DND-41 (cell line): ENCODE measurements at regions not wholly inside any gene's neighbourhood (a gene's known extent, or its start where the extent isn't known, plus 50 kb on each side); places are given as distances from the start of the nearest gene placed in this dataset.

Experiments
- ATAC-seq: fragments of 200-7000 bp; cut with Tn5 transposase; 3 replicates; pipeline ENCODE4 v1.9.1; 2021; ENCODE audit warnings: low read depth; ENCODE audit not compliant: insufficient read depth
- DNase-seq: peaks from one replicate; pipeline ENCODE4 v3.0.0-alpha.2; 2020
- H2AFZ ChIP-seq: 2 replicates; pipeline ENCODE4 v1.6.0; 2012; ENCODE audit warnings: low read depth, low read length
- H3K27ac ChIP-seq: 2 replicates; pipeline ENCODE4 v1.5.1; 2012; ENCODE audit warnings: low read length, inconsistent platforms
- H3K27me3 ChIP-seq: fragments of 200-600 bp; sonication (generic); 2 replicates; pipeline ENCODE4 v1.6.0; 2012; ENCODE audit warnings: low read length, mild to moderate bottlenecking, inconsistent platforms; ENCODE audit not compliant: insufficient read depth, poor library complexity
- H3K36me3 ChIP-seq: 2 replicates; pipeline ENCODE4 v1.5.1; 2012; ENCODE audit warnings: low read length, inconsistent platforms; ENCODE audit not compliant: insufficient read depth
- H3K4me1 ChIP-seq: 2 replicates; pipeline ENCODE4 v1.5.1; 2012; ENCODE audit warnings: mild to moderate bottlenecking, low read length; ENCODE audit not compliant: insufficient read depth
- H3K4me2 ChIP-seq: 2 replicates; pipeline ENCODE4 v1.6.0; 2012; ENCODE audit warnings: mild to moderate bottlenecking, moderate library complexity, low read length, inconsistent platforms; ENCODE audit not compliant: insufficient read depth
- H3K4me3 ChIP-seq, 2 experiments: fragments of 200-600 bp in 1 of 2; shearing (Covaris generic) in 1 of 2; 2 replicates each; pipeline ENCODE4 v1.5.1; 2012 to 2016; ENCODE audit warnings: inconsistent platforms in 2 of 2, low read length in 2 of 2, mild to moderate bottlenecking in 2 of 2, low read depth in 1 of 2, moderate library complexity in 1 of 2
- H3K79me2 ChIP-seq: 2 replicates; pipeline ENCODE4 v1.6.0; 2012; ENCODE audit warnings: low read length, inconsistent platforms; ENCODE audit not compliant: insufficient read depth
- H3K9ac ChIP-seq: 2 replicates; pipeline ENCODE4 v1.6.0; 2012; ENCODE audit warnings: low read depth, mild to moderate bottlenecking, inconsistent platforms, low read length, moderate library complexity
- H3K9me3 ChIP-seq: 2 replicates; pipeline ENCODE4 v1.5.1; 2012; ENCODE audit warnings: low read length, moderate library complexity, mild to moderate bottlenecking, inconsistent platforms; ENCODE audit not compliant: insufficient read depth, severe bottlenecking
- H4K20me1 ChIP-seq: 2 replicates; pipeline ENCODE4 v1.6.0; 2012; ENCODE audit warnings: low read length; ENCODE audit not compliant: insufficient read depth
- EZH2 ChIP-seq: IDR thresholded peaks from 3 replicates; pipeline ENCODE4 v1.6.1; 2012; ENCODE audit warnings: borderline replicate concordance, low read depth, mild to moderate bottlenecking, moderate library complexity, low read length, inconsistent platforms; ENCODE audit not compliant: severe bottlenecking
- TF ChIP-seq, protein P1 (sequence below): IDR thresholded peaks from 2 replicates; pipeline ENCODE4 v1.5.1; 2012; ENCODE audit warnings: borderline replicate concordance, low read length, moderate library complexity, mild to moderate bottlenecking; ENCODE audit not compliant: poor library complexity, severe bottlenecking; ENCODE audit errors: extremely low read depth

DNA sequence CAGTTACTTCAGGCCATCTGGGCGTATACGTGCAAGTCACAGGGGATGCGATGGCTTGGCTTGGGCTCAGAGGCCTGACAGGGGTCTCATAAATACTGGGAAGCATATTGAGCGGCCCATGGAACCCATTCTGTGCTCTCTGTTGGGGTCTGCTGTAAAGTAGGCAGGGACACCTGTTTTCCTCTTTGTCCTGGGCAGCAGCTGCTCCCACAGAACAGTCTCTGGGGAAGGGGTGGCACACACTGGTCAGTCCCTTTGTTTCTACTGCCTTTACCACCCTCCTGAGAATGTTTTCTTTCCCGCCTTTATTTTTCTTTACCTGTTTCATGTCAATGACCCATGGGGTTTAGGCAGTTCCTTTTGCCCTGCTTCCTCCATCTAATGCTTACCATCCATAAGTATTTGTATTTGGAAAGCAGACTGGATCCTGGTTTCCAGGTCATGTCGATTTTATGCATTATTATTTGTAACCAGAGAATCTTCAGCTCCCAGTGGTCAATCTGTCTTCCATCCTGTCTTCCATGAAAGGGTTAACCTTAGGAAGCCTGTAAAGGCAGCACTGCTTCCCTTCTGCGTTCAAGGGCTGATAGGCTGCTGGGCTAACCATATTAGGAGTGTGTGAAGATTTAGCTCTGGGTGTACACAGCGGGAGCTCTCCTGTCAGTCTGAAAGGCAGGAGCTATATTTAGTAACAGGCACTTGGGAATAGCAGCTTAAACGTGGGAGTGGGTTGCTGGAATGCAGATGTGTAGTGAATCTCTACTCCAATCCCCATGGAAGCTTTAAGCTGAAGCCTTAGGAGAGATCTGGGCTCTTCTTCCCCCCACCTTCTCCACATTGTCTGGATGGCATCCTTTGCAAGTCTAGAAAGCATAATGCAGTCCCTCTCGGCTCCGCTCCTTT lies 124.0 kb downstream of the DYRK2 start:
- H4K20me1 ChIP-seq: no peaks in the 10 kb centered on the region
- H3K4me1 ChIP-seq: no peaks in the 10 kb centered on the region
- DNase-seq: no peak
- H2AFZ ChIP-seq: no peak overlapping the region
- no peak overlapping the region for H3K9ac ChIP-seq
- no peaks in the 10 kb centered on the region for H3K36me3 ChIP-seq
- no peak overlapping the region for H3K4me2 ChIP-seq
- ATAC-seq: no peak
- no peaks in the 10 kb centered on the region for H3K27me3 ChIP-seq
- no peak for TF ChIP-seq EZH2
- TF ChIP-seq, protein P1, sequence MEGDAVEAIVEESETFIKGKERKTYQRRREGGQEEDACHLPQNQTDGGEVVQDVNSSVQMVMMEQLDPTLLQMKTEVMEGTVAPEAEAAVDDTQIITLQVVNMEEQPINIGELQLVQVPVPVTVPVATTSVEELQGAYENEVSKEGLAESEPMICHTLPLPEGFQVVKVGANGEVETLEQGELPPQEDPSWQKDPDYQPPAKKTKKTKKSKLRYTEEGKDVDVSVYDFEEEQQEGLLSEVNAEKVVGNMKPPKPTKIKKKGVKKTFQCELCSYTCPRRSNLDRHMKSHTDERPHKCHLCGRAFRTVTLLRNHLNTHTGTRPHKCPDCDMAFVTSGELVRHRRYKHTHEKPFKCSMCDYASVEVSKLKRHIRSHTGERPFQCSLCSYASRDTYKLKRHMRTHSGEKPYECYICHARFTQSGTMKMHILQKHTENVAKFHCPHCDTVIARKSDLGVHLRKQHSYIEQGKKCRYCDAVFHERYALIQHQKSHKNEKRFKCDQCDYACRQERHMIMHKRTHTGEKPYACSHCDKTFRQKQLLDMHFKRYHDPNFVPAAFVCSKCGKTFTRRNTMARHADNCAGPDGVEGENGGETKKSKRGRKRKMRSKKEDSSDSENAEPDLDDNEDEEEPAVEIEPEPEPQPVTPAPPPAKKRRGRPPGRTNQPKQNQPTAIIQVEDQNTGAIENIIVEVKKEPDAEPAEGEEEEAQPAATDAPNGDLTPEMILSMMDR: no peak
- no peak overlapping the region for H3K4me3 ChIP-seq
- no peak overlapping the region for H3K27ac ChIP-seq
- no peaks in the 10 kb centered on the region for H3K79me2 ChIP-seq
- H3K9me3 ChIP-seq: no peaks in the 10 kb centered on the region

- ATAC-seq (no peak), DNase-seq (no peak)
- H3K4me3 ChIP-seq: no peak overlapping the region
- H3K4me1 ChIP-seq: no peaks in the 10 kb centered on the region
- H3K4me2 ChIP-seq: no peak overlapping the region
- H4K20me1 ChIP-seq: no peaks in the 10 kb centered on the region
- no peak overlapping the region for H3K9ac ChIP-seq
- TF ChIP-seq, protein P1: no peak
- no peak for TF ChIP-seq EZH2
- no peaks in the 10 kb centered on the region for H3K36me3 ChIP-seq
- H2AFZ ChIP-seq: no peak overlapping the region
- no peaks in the 10 kb centered on the region for H3K27me3 ChIP-seq
- H3K27ac ChIP-seq: no peak overlapping the region
- H3K9me3 ChIP-seq: no peaks in the 10 kb centered on the region
- no peaks in the 10 kb centered on the region for H3K79me2 ChIP-seq
Measured at GRCh38 chr12:67773896-67774295, 125.4 kb downstream of the DYRK2 start.

DNA sequence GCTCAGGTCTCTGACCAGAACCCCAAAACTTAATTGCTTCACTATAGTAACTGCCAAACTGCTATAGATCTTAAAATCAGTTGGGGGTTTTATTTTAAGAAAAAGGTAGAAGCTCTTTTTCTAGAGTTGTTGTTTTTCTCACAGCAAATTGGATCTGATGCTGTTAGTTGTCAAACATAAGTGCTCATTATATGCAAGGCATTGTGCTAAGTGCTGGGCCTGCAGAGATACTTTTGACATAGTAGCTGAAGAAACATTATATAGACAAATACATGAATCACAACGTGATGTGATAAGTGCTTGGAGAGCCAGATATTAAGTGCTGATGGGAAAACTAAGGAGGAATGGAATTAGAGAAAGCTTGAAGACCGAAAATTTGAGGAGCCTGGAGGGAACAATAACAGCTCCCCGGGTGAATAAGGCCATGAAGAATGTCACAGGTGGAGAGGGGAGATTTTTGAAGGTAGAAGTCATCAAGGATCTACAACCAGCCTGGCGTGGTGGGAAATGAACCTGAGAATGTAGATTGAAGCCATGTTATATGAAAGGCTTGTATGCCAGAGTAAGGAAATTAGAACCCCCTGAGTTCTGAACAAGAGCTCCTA lies 126.5 kb downstream of the DYRK2 start:
- TF ChIP-seq, protein P1: no peak
- TF ChIP-seq EZH2: no peak
- Histone ChIP-seq H3K4me3 (no peak overlapping the region), H3K4me1 (no peaks in the 10 kb centered on the region), H3K79me2 (no peaks in the 10 kb centered on the region), H3K9ac (no peak overlapping the region), H3K27me3 (no peaks in the 10 kb centered on the region), H3K4me2 (no peak overlapping the region), H4K20me1 (no peaks in the 10 kb centered on the region), H3K36me3 (no peaks in the 10 kb centered on the region), H3K27ac (no peak overlapping the region), H2AFZ (no peak overlapping the region), H3K9me3 (no peaks in the 10 kb centered on the region)
- no peak for ATAC-seq
- DNase-seq: no peak
